HG02943 (cell line): ENCODE measurements at regions not wholly inside any gene's neighbourhood (a gene's known extent, or its start where the extent isn't known, plus 50 kb on each side); places are given as distances from the start of the nearest gene placed in this dataset.

Experiments
- ATAC-seq: cut with Tn5 transposase; IDR thresholded peaks from one replicate; pipeline ENCODE4 v1.9.1; 2021; ENCODE audit warnings: mild to moderate bottlenecking, low read depth, moderate library complexity; ENCODE audit not compliant: unreplicated experiment

GRCh38 chr1:194341587-194341986 is 1155.2 kb upstream of the B3GALT2 start:
- ATAC-seq: no peak

GRCh38 chr1:194339471-194339870 is 1153.1 kb upstream of the B3GALT2 start:
- no peak for ATAC-seq

- ATAC-seq: no peak
Measured at GRCh38 chr1:194338241-194338948, 1152.0 kb upstream of the B3GALT2 start.

- ATAC-seq: no peak
Measured at GRCh38 chr1:194333240-194333639, 1146.8 kb upstream of the B3GALT2 start.

- no peak for ATAC-seq
Measured at GRCh38 chr1:194331758-194332157, 1145.3 kb upstream of the B3GALT2 start.

GRCh38 chr1:194322751-194323150 is 1136.3 kb upstream of the B3GALT2 start:
- ATAC-seq: no peak

GRCh38 chr1:194318790-194319280 is 1132.4 kb upstream of the B3GALT2 start:
- ATAC-seq: no peak

GRCh38 chr1:194309697-194310096 is 1123.3 kb upstream of the B3GALT2 start:
- no peak for ATAC-seq

GRCh38 chr1:194309269-194309668 is 1122.9 kb upstream of the B3GALT2 start:
- ATAC-seq: no peak

- no peak for ATAC-seq
Measured at GRCh38 chr1:194300776-194301175, 1114.4 kb upstream of the B3GALT2 start.

- no peak for ATAC-seq
Measured at GRCh38 chr1:194300340-194300739, 1113.9 kb upstream of the B3GALT2 start.

GRCh38 chr1:194298007-194298598 is 1111.7 kb upstream of the B3GALT2 start:
- no peak for ATAC-seq

- no peak for ATAC-seq
Measured at GRCh38 chr1:194297094-194297493, 1110.7 kb upstream of the B3GALT2 start.

- no peak for ATAC-seq
Measured at GRCh38 chr1:194296201-194296600, 1109.8 kb upstream of the B3GALT2 start.

GRCh38 chr1:194295685-194296084 is 1109.3 kb upstream of the B3GALT2 start:
- peak; percentile 92 for ATAC-seq

GRCh38 chr1:194293851-194294405 is 1107.5 kb upstream of the B3GALT2 start:
- ATAC-seq: no peak

GRCh38 chr1:194292966-194293365 is 1106.6 kb upstream of the B3GALT2 start:
- ATAC-seq: no peak

- peak; percentile 94 for ATAC-seq
Measured at GRCh38 chr1:194289569-194290266, 1103.3 kb upstream of the B3GALT2 start.

- ATAC-seq: no peak
Measured at GRCh38 chr1:194288238-194288637, 1101.8 kb upstream of the B3GALT2 start.

- ATAC-seq: no peak
Measured at GRCh38 chr1:194281376-194281775, 1095.0 kb upstream of the B3GALT2 start.

GRCh38 chr1:194280463-194280862 is 1094.0 kb upstream of the B3GALT2 start:
- no peak for ATAC-seq
